Activated CD4-positive, alpha-beta memory T cell treated with anti-CD3 and anti-CD28 coated beads, Interleukin-2, amount 10 ng/mL, durations not matched to agents 7 days and 5 days (primary cell): ENCODE measurements at regions not wholly inside any gene's neighbourhood (a gene's known extent, or its start where the extent isn't known, plus 50 kb on each side); places are given as distances from the start of the nearest gene placed in this dataset.
A peak's percentile ranks its signal among the peaks of the same experiment; 100 is the strongest.
"Not testable (repeated sequence)": the region's sequence is repeated elsewhere in the genome, so short reads cannot be mapped to it uniquely, and the experiment has no call there.

Experiments
- CTCF ChIA-PET: fragments of 350-600 bp; sonication (Branson Sonifier 250); formaldehyde crosslinking; loops from one replicate; lab custom pipeline; 2021; ENCODE audit warnings: antibody characterized with exemption, inconsistent platforms; lab: Charles Lee
- POLR2A ChIA-PET: fragments of 350-600 bp; sonication (Branson Sonifier 250); formaldehyde crosslinking; loops from one replicate; lab custom pipeline; 2021; ENCODE audit warnings: antibody characterized with exemption; lab: Charles Lee
- DNase-seq: peaks from one replicate; pipeline ENCODE4 v3.0.0-alpha.2; 2020
- H3K27ac Mint-ChIP-seq: one replicate; pipeline ENCODE4 v1.8.0; 2021; ENCODE audit warnings: mild to moderate bottlenecking, mixed read lengths
- H3K27me3 Mint-ChIP-seq: one replicate; pipeline ENCODE4 v1.8.0; 2021; ENCODE audit warnings: mixed read lengths
- H3K36me3 Mint-ChIP-seq: one replicate; pipeline ENCODE4 v1.8.0; 2021; ENCODE audit warnings: low read depth, mixed read lengths
- H3K4me1 Mint-ChIP-seq: one replicate; pipeline ENCODE4 v1.8.0; 2021; ENCODE audit warnings: mixed read lengths
- H3K4me3 Mint-ChIP-seq: one replicate; pipeline ENCODE4 v1.8.0; 2021; ENCODE audit warnings: mild to moderate bottlenecking, mixed read lengths
- H3K9me3 Mint-ChIP-seq: one replicate; pipeline ENCODE4 v1.8.0; 2021; ENCODE audit warnings: mixed read lengths

GRCh38 chr2:106269591-106270291 lies 75.6 kb upstream of the UXS1 start:
- Mint-ChIP-seq H3K27me3 (peaks cover 11% of the 10 kb centered on the region), H3K4me3 (peak overlapping the region; percentile 88), H3K36me3 (no peaks in the 10 kb centered on the region), H3K4me1 (peaks cover 15% of the 10 kb centered on the region), H3K27ac (no peak overlapping the region), H3K9me3 (no peaks in the 10 kb centered on the region)
- POLR2A ChIA-PET: interaction anchor here (1.0 kb wide), 1 partner anchor 131 kb away, joined by 3 read pairs; no protein-coding TSS in a partner anchor
- CTCF ChIA-PET: interaction anchor here (0.6 kb wide), 1 partner anchor 264 kb away, joined by 3 read pairs; no protein-coding TSS in a partner anchor
- peak; percentile 58 for DNase-seq

GRCh38 chr2:106267997-106268396 lies 73.9 kb upstream of the UXS1 start:
- H3K36me3 Mint-ChIP-seq: no peaks in the 10 kb centered on the region
- peaks cover 11% of the 10 kb centered on the region for H3K27me3 Mint-ChIP-seq
- ChIA-PET POLR2A (no interaction called here), CTCF (no interaction called here)
- H3K4me3 Mint-ChIP-seq: no peak overlapping the region
- no peak overlapping the region for H3K27ac Mint-ChIP-seq
- no peaks in the 10 kb centered on the region for H3K9me3 Mint-ChIP-seq
- H3K4me1 Mint-ChIP-seq: peaks cover 15% of the 10 kb centered on the region
- no peak for DNase-seq

DNA sequence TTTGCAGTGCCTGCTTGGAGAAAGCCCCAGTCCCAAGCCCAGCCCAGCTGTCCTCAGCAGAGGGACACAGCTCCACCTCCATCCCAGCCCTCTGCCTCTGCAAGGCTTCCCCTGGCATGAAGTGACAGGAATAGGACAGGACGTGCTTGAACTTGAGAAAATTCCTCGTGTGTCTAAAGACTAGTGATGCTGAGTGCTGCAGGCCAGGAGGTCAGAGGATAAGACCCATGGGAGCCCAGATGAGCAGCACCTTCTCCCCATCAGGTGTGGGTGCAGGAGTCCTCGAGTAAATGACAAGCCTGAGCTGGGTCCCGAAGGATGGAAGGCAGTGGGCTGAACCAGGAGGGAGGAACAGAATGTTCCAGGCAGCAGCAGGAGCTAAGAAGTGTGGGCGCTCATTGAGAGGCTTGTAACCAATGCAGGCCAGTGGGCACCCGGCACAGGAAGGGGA lies 67.8 kb upstream of the UXS1 start:
- no peak overlapping the region for H3K27ac Mint-ChIP-seq
- H3K27me3 Mint-ChIP-seq: peaks cover 3% of the 10 kb centered on the region
- no peak for DNase-seq
- ChIA-PET CTCF (no interaction called here), POLR2A (interaction anchor here (1.7 kb wide), 1 partner anchor 9 kb away, joined by 4 read pairs; no protein-coding TSS in a partner anchor)
- peak overlapping the region; percentile 53 for H3K4me3 Mint-ChIP-seq
- peaks cover 5% of the 10 kb centered on the region for H3K4me1 Mint-ChIP-seq
- no peaks in the 10 kb centered on the region for H3K9me3 Mint-ChIP-seq
- no peaks in the 10 kb centered on the region for H3K36me3 Mint-ChIP-seq

GRCh38 chr2:106258859-106259258 lies 64.8 kb upstream of the UXS1 start:
- H3K4me1 Mint-ChIP-seq, DNase-seq, POLR2A ChIA-PET: not testable (repeated sequence)

DNA sequence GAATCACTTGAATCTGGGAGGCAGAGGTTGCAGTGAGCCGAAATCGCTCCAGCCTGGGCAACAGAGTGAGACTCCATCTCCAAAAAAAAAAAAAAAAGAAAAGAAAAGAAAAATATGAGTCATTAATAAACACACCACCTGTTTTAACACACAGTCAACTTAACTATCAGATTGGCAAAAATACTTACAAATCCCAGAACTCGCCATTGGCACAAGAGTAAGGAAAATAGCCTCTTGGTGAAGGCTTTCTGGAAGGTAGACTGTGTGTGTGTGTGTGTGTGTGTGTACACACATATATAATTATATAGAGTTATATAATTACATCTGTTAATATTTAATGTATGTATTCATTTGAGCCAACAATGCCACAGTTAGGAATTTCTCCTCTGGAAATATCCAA lies 63.7 kb upstream of the UXS1 start:
- H3K36me3 Mint-ChIP-seq: no peaks in the 10 kb centered on the region
- CTCF ChIA-PET: no interaction called here
- no peak for DNase-seq
- POLR2A ChIA-PET: no interaction called here
- H3K4me3 Mint-ChIP-seq: no peak overlapping the region
- H3K27me3 Mint-ChIP-seq: peaks cover 6% of the 10 kb centered on the region
- no peaks in the 10 kb centered on the region for H3K9me3 Mint-ChIP-seq
- peaks cover 5% of the 10 kb centered on the region for H3K4me1 Mint-ChIP-seq
- no peak overlapping the region for H3K27ac Mint-ChIP-seq

More at GRCh38 chr2:106258859-106259258, 64.8 kb upstream of the UXS1 start:
- not testable (repeated sequence) for H3K27me3 Mint-ChIP-seq, H3K36me3 Mint-ChIP-seq, H3K4me3 Mint-ChIP-seq, H3K27ac Mint-ChIP-seq, H3K9me3 Mint-ChIP-seq
- CTCF ChIA-PET: interaction anchor here (1.2 kb wide), 1 partner anchor 50 kb away, joined by 4 read pairs; no protein-coding TSS in a partner anchor

GRCh38 chr2:106257135-106257534 lies 63.0 kb upstream of the UXS1 start:
- ChIA-PET CTCF (no interaction called here), POLR2A (no interaction called here)
- Mint-ChIP-seq H3K9me3 (no peaks in the 10 kb centered on the region), H3K27me3 (peaks cover 6% of the 10 kb centered on the region), H3K36me3 (no peaks in the 10 kb centered on the region), H3K27ac (no peak overlapping the region), H3K4me3 (no peak overlapping the region), H3K4me1 (peaks cover 3% of the 10 kb centered on the region)
- DNase-seq: no peak

DNA sequence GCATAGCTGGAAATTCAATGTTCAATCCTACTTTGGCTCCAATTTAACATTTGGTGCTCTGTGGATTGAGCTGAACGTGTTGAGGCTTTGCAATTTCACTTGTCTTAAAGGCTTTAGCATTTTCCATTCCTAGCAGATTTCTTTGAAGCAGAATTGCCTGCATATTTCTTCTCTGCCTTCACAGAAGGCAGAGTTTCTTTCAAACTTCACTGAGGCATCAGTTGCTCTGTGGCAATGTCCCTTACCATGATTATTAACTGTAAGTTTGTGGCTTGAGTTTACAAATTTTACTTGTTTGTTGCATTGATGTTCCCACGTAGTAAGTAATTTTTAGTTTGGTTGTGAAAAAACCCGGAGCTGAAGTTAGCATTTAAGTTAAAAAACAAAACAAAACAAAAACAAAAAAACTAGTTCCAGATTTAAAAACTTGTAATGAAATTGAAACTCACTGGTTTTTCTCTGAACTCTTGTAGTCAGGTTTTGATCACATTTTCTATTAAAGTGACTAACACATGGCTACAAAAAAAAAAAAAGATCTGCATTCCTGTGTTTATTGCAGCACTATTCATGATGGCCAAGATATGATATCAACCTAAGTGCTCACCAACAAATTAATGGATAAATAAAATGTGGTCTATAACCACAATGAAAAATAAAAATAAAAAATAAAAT lies 55.2 kb upstream of the UXS1 start:
- peaks cover 17% of the 10 kb centered on the region for H3K4me1 Mint-ChIP-seq
- DNase-seq, H3K27me3 Mint-ChIP-seq, H3K36me3 Mint-ChIP-seq, POLR2A ChIA-PET, H3K9me3 Mint-ChIP-seq: not testable (repeated sequence)
- peak overlapping the region; percentile 80 for H3K27ac Mint-ChIP-seq
- H3K4me3 Mint-ChIP-seq: peak overlapping the region; percentile 7
- CTCF ChIA-PET: interaction anchor here (3.3 kb wide), 1 partner anchor 294 kb away, joined by 8 read pairs; no protein-coding TSS in a partner anchor

GRCh38 chr2:106248548-106249151 lies 54.5 kb upstream of the UXS1 start:
- DNase-seq: peak; percentile 25
- H3K4me3 Mint-ChIP-seq, H3K36me3 Mint-ChIP-seq, H3K27me3 Mint-ChIP-seq, POLR2A ChIA-PET, H3K9me3 Mint-ChIP-seq: not testable (repeated sequence)
- CTCF ChIA-PET: interaction anchor here (3.3 kb wide), 1 partner anchor 294 kb away, joined by 8 read pairs; no protein-coding TSS in a partner anchor
- H3K27ac Mint-ChIP-seq: peak overlapping the region; percentile 80
- peaks cover 17% of the 10 kb centered on the region for H3K4me1 Mint-ChIP-seq
